ENCODE measurements at regions not wholly inside any gene's neighbourhood (a gene's known extent, or its start where the extent isn't known, plus 50 kb on each side); places are given as distances from the start of the nearest gene placed in this dataset.

DNA sequence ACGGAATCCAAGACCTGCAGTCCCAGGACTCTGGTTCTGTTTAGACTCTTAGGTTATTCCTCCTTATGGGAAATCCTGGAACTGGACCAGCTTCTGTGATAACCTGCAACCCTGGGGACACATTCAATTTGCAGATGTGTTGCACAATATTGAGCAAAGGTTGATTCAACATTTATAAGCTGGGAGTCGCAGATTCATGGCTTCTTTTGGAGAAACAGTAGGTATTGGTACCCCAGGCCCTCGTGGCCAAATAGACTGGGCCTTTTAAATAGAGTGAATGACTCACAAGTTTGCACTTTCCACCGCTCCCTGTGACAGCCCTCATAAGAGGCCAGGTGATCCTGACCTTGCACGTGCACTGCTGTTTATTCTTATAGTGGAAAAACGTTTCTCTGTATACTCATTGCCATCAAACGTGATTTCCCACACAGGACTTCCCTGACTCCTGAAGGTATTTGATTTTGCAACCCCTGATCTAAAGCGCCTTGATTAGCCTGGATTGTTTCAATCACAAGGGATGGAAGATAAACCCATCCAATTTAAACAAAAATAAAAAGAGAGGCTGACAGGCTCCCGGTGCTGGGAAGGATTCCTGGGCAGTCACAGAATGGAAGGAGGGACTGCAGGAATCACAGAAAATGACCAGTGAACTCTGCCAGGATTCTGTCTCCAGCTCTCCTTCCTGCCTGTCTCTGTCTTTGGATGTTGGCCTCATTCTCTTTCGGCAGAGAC is 98.0 kb downstream of the VCPKMT start:
- peak overlapping the region; percentile 82 to 89 for H3K27ac ChIP-seq

DNA sequence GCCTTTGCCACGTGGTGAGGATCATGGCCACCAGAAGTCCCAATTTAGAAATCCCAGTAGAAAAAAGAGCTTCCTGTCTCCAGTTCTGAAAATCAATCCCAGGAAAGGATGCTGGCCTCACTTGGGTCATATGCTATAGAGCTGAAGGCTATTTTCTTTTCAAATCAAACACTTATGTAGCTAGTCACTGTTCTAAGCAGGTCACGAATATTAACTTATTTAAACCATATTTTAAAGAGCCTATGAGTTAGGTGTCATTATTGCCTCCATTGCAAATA is 97.5 kb downstream of the VCPKMT start:
- peak overlapping the region; percentile 82 to 89 for H3K27ac ChIP-seq
- peaks cover 0 to 5% of the 10 kb centered on the region in 2 donors for H3K4me1 ChIP-seq
- H3K9me3 ChIP-seq, result no peaks in the 10 kb centered on the region
- no peak for DNase-seq
- no peak overlapping the region for H3K4me3 ChIP-seq
- no peaks in the 10 kb centered on the region for H3K36me3 ChIP-seq
- intact Hi-C loops (cut with DNase I; ENCODE audit: low total_unique reads), result no loop called here
- no peaks in the 10 kb centered on the region for H3K27me3 ChIP-seq
- TF ChIP-seq POLR2A (IDR thresholded peaks at IDR 0.05) (no peak), CTCF (IDR thresholded peaks at IDR 0.05) (no peak)

More for the DNA sequence above, 98.0 kb downstream of the VCPKMT start:
- peak; percentile 46 to 74 for DNase-seq
- TF ChIP-seq POLR2A (IDR thresholded peaks at IDR 0.05) (no peak), CTCF (IDR thresholded peaks at IDR 0.05) (no peak)
- H3K36me3 ChIP-seq, result no peaks in the 10 kb centered on the region
- no peaks in the 10 kb centered on the region for H3K9me3 ChIP-seq
- H3K4me3 ChIP-seq, result no peak overlapping the region
- no peaks in the 10 kb centered on the region for H3K27me3 ChIP-seq
- H3K4me1 ChIP-seq, result peaks cover 0 to 5% of the 10 kb centered on the region in 2 donors
- intact Hi-C loops (cut with DNase I; ENCODE audit: low total_unique reads), result no loop called here

DNA sequence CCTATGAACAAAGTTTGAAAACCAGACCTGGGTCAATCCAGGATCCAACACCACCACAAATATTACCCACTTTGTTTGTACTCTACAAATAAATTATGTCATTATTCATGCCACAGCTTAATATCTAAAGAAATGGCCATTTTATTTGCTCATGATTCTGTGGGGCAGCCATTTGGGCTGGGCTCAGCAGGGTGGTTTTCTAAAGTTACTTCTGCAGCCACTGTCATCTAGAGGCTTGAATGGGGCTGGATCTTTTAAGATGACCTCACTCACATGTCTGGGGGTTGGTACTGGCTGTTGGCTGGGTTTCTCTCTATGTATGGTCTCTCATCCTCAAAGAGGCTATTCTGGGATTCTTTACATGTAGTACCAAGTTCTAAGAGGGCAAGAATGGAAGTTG is 96.2 kb downstream of the VCPKMT start:
- Histone ChIP-seq H3K36me3 (no peaks in the 10 kb centered on the region), H3K27me3 (no peaks in the 10 kb centered on the region), H3K4me1 (peaks cover 0 to 5% of the 10 kb centered on the region in 2 donors), H3K27ac (peak overlapping the region in 1 of 2 donors; percentile 89), H3K4me3 (no peak overlapping the region), H3K9me3 (no peaks in the 10 kb centered on the region)
- no peak for DNase-seq
- TF ChIP-seq POLR2A (IDR thresholded peaks at IDR 0.05) (no peak), CTCF (IDR thresholded peaks at IDR 0.05) (no peak)
- intact Hi-C loops (cut with DNase I; ENCODE audit: low total_unique reads), result no loop called here

DNA sequence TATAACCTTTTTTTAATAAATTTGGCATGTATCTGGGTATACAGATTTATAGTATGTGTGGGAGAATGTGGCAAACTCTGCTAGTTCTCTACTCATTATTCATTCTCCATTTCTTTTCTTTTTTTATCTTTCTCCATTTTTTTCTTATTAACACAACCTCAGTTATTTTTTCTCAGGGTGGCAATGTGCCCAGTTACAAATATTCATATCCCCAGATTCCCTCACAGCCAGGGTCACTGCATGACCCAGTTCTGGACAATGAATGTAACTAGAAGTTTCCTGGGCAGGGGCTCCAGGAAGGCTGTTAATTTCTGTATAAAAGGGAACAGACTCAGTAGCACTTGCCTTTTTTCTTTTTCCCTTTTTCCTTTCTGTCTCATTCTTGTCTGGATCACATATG is 95.6 kb downstream of the VCPKMT start:
- no peak for TF ChIP-seq POLR2A (IDR thresholded peaks at IDR 0.05)
- no peak for TF ChIP-seq CTCF (IDR thresholded peaks at IDR 0.05)

DNA sequence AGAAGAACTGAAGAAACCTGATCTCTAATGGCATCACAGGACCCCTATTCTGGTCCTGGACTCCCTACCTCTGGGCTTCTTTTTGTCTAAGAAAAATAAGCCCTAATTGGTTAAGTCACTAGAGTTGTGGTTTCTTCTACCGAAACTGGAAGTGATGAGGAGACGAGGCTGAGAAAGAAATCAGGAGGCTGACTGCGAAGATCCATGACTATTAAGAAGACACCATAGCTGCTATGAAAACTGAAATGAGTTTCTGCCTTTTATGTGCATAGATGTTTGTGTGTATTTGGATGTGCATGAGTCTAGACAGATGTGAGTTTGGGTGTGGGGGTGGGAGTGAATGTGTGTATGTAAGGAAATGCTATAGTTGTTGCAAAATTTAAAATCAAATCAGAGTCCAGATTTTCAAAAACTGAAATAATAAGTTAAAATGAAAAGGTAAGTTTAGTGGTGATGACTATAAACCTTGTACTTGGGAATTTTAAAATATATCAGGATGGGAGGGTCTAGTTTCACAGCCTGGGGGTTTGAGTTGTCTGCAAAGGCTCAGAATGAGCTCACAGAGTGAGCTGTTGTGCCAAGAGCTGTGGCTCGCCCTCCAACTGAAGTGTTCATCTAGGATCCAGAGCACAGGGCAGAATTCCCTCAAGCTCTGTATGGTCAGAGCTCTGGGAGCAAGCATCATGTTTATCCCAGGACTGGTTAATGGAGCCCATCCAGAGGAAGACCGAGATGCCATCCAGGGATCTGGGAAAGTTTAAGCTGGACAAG is 94.9 kb downstream of the VCPKMT start:
- H3K27ac ChIP-seq, result peak overlapping the region in 1 of 2 donors; percentile 89
- H3K27me3 ChIP-seq, result no peaks in the 10 kb centered on the region
- DNase-seq, result no peak
- peaks cover 0 to 5% of the 10 kb centered on the region in 2 donors for H3K4me1 ChIP-seq
- no peaks in the 10 kb centered on the region for H3K36me3 ChIP-seq
- H3K9me3 ChIP-seq, result no peaks in the 10 kb centered on the region
- intact Hi-C loops (cut with DNase I; ENCODE audit: low total_unique reads), result no loop called here
- TF ChIP-seq POLR2A (IDR thresholded peaks at IDR 0.05) (no peak), CTCF (IDR thresholded peaks at IDR 0.05) (no peak)
- no peak overlapping the region for H3K4me3 ChIP-seq

More for the DNA sequence above, 95.6 kb downstream of the VCPKMT start:
- H3K9me3 ChIP-seq, result no peaks in the 10 kb centered on the region
- peak overlapping the region in 1 of 2 donors; percentile 89 for H3K27ac ChIP-seq
- no peaks in the 10 kb centered on the region for H3K36me3 ChIP-seq
- intact Hi-C loops (cut with DNase I; ENCODE audit: low total_unique reads), result no loop called here
- no peaks in the 10 kb centered on the region for H3K27me3 ChIP-seq
- no peak for DNase-seq
- H3K4me3 ChIP-seq, result no peak overlapping the region
- H3K4me1 ChIP-seq, result peaks cover 0 to 5% of the 10 kb centered on the region in 2 donors
